HG03469 (cell line): ENCODE measurements at regions not wholly inside any gene's neighbourhood (a gene's known extent, or its start where the extent isn't known, plus 50 kb on each side); places are given as distances from the start of the nearest gene placed in this dataset.
A peak's percentile ranks its signal among the peaks of the same experiment; 100 is the strongest.
"Not testable (repeated sequence)": the region's sequence is repeated elsewhere in the genome, so short reads cannot be mapped to it uniquely, and the experiment has no call there.

ENCODE experiments used
- ATAC-seq: cut with Tn5 transposase; IDR thresholded peaks from one replicate; pipeline ENCODE4 v1.9.1; 2021; ENCODE audit warnings: mild to moderate bottlenecking, moderate library complexity, moderate number of reproducible peaks; ENCODE audit not compliant: unreplicated experiment

DNA sequence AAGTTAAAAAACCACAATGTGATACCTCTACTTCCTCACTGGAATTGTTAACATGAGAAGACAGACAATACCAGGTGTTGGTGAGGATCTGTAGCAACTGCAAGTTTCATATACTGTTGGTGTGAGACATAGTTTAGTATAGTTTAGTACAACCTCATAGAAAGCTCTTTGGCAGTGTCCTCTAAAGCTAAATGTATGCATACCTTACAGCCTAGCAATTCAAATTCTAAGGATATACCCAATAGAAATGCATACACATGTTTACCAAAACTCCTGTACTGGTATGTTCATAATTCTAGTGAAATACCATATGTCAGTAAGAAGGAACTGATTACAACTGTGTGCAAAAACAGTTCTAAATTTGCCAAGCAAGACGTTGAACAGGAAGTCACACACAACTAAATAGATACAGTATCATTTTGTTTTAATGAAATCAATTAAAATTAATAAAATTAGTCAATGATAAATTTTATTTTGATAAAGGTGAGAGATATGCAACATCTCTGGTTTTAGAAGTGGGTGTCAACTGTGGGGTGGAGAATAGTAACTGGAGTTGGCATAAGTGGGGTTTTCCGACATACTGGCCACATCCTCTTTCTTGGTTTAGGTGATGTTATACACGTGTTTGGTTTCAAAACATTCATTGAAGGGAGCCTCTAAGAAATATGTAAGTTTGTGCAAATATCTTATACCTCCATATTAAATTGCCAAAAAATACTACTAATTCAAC, 450.7 kb downstream of the PTPRC start:
- peak; percentile 82 for ATAC-seq

- ATAC-seq = not testable (repeated sequence)
Observed at GRCh38 chr1:199095628-199096027, 456.8 kb downstream of the PTPRC start.

DNA sequence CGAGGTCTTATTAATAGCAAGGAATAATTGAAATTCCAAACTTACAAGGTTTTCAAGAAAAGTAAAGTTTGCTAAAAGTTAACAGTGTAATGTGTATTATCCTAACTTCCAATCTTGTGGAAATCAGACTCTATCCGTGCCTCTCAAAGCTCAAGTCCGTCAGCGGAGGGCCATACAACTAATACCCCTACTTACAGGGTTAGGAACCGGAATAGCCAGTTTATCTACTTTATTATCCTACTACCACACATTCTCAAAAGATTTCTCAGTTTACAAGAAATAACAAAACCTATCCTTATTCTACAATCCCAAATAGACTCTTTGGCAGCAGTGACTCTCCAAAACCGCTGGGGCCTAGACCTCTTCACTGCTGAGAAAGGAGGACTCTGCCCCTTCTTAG, 457.8 kb downstream of the PTPRC start:
- no peak for ATAC-seq

DNA sequence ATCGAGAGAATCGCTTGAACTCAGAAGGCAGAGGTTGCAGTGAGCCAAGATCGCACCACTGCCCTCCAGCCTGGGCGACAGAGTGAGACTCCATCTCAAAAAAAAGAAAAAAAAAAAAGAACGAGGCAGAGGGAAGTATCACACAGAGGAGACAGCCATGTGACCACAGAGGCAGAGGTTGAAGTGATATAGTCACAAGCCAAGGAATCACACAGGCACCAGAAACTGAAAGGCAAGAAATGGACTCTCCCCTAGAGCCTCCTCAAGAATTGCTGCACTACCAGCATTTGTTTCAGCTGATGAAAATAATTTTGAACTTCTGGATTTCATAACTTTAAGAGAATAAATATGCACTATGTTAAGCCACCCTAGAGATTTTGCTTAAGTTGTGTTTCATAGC, 459.6 kb downstream of the PTPRC start:
- no peak for ATAC-seq

GRCh38 chr1:199101139-199101538, 462.3 kb downstream of the PTPRC start:
- no peak for ATAC-seq

DNA sequence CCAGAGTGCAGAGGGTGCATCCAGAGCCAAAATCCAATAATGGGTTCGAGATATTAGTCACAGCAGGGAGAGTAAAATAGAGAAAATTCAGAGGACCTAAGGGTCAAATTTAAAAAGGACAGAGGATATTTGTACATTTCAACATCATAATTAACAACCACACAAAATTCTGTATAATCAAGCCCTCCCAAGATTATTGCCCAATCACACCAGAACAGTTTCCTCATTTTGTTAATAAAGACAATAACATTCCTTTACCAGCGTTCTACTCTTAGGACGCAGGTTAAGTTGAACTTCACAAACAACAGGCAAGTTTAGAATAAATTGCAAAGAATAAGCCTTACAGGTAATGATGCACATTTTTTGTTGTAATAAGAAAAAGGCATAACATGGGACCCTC, 462.8 kb downstream of the PTPRC start:
- ATAC-seq = no peak

GRCh38 chr1:199102239-199102638, 463.4 kb downstream of the PTPRC start:
- peak; percentile 58 for ATAC-seq

DNA sequence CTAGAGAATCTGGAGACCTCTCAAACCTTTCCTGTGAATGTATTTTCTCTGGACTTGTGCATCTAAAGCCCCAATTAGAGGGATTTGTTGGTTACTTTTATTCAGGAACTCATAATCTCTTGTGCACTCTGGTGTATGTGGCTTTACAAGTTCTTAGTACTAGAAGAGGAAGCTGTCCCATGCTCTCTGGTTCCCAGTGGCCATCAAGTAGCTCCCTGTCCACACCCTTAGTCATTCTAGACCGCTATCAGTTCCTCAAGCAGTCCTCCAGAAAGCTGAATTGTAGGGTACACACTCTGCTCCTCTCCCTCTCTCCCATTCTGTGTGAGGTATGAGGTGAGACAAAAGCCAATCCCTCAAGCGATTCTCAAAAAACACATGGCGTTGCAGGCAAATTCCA, 470.3 kb downstream of the PTPRC start:
- ATAC-seq = no peak

GRCh38 chr1:199112365-199112764, 473.5 kb downstream of the PTPRC start:
- no peak for ATAC-seq

DNA sequence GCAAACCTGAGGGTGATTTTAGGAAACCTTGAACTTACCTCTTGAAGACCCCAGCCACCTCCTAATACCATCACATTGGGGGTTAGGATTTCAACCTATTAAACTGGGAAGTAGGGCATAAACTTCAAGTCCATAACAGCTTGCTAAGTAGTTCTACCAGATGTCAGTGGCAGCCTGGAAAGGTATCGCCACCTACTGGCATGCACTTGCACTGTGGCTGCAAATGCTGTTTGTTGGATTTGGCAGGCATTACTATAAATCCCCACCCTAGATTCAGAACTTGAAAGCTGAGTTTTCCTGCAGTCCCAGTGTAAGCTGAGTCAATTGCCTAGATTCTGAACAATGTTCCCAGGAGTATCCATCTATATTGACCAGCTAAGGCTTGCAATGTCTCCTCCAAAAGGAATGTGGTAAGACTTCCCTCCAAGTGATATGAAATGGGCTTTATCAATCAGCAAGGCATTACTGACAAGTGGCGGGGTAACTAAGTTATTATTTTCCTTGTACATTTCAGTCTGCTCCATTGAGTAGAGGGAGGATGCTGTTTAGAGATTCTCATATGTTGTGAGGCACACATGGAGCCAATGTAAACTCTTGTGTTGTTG, 474.5 kb downstream of the PTPRC start:
- ATAC-seq = peak; percentile 64

DNA sequence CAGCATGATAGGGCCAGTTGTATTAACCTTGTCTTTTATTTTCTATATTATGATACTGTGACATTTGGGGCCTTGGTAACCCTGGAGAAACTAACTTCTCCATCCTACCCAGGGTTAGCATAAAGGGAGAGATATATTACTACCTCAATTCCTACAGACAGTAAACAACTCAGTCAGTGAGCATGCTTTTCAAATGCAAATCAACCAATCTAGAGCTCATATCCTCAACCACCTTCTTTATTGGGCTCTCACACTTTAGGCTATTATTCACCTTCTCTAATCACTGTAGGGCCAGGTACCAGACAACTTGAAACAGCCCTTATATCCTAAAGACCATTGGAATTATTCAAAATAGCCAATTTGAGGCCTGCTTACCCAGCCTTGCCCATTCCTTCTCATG, 477.6 kb downstream of the PTPRC start:
- ATAC-seq = no peak

DNA sequence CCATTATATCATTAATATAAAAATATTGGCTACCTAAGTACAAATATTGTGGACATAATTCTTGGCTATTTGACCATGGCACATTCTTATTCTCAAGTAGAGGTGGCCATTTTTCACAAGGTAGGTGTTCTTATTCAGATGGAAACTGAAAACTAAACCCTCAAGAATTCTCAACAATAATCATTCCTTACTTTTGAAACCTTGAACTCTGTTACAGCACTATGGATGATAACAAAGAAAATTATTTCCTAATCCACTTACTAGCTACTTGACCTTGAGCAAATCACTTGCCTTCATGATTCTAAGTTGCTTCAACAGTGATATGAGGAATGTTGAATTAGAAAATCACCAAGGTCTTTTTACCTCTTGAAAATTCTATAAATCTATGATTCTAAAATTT, 482.2 kb downstream of the PTPRC start:
- no peak for ATAC-seq

GRCh38 chr1:199122085-199122484, 483.2 kb downstream of the PTPRC start:
- ATAC-seq = no peak

DNA sequence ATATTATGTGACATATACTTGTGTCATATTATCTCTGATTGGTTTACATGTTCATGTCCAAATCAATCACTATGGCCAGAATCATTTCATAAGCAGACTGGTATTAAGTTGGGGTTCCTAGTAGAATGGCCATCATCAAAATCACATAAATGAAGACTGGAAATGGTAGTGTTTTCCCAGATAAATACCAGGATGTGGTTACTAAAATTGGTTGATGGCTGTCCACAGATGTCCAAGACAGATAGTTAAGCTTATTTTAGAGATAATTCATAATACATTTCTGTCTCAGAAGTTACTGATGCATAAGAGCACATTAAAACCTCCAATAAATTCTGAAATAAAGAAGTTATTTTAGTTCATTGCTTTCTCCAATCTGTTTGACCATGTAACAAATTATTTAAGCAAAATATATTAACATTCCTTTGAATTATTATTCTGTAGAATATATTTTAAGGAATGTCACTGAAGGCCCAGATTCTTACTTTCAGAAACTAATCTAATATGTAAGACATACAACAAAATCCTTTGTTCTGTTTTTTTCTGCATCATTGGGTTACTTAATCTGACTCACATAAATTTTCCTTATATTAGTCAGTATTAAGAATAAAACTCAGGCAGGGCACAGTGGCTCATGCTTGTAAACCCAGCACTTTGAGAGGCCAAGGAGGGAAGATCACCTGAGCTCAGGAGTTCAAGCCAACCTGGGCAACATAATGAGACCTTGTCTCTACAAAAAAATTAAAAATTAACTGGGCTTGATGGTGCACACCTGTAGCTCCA, 483.9 kb downstream of the PTPRC start:
- no peak for ATAC-seq

GRCh38 chr1:199123615-199124014, 484.8 kb downstream of the PTPRC start:
- ATAC-seq = no peak

DNA sequence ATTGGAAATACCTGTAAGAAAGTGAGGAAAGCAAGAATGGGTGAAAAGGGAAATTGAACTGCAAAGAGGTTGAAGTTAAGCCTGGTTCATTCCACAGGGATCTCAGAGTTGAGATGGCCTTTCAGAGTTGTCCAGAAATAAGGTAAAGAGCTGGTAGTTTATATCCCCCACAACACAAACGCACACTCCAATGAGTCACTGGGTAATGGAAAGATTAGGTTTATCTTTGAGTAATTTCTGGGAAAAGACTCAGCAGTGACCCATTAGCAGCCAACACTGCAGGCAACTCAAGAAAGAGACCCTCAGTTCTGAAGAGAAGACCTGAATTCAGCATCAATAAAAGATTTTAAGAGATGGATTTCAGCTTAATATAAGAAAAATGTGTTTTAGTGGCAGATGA, 485.5 kb downstream of the PTPRC start:
- no peak for ATAC-seq

GRCh38 chr1:199129247-199129646, 490.4 kb downstream of the PTPRC start:
- no peak for ATAC-seq

DNA sequence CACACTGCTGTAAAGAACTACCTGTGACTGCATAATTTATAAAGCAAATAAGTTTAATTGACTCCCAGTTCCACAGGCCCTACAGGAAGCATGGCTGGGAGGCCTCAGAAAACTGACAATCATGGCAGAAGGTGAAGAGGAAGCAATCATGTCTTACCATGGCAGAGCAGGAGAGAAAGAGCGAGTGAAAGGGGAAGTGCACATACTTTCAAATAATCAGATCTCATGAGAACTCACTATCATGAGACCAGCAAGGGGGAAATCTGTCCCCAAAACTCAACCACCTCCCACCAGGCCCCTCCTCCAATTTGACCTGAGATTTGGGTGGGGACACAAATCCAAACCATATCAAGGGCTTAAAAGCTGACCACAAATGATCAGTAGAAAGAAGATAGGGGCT, 493.2 kb downstream of the PTPRC start:
- ATAC-seq = no peak

GRCh38 chr1:199135901-199136300, 497.1 kb downstream of the PTPRC start:
- ATAC-seq = no peak

DNA sequence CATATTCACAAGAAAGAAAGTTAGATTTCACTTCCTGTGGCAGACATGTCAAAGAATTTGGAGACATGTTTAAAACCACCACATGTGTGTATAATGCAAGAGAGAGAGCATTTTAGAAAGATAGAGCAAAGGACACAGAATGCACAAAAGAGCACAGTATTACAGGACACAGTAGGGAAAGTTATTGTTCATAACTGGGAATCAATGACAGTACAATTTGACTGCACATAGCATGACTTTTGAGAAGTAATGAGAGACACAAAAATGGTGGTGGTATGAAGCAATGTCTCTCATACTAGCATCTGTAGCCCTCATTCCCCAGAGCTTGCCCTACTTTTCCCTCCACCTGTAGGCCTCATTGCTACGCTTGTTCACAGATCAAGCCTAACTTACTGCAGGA, 499.2 kb downstream of the PTPRC start:
- ATAC-seq = no peak

DNA sequence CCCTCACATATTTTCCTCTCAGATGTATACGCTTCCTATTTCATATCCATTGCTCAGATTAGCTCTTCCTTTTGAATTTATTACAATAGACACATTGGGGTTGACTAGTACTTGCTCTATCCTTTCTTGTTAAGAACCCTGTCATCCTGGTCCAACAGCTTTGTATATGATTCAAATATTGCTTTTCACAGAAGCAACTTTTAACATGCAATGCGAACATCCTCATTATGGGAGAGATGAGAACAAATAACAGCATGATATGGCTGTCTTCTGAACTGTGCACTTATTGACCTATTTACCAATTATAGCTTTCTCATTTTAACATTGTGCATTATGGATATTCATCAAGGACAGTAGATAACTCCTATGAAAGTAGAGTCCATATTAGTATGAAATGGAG, 510.8 kb downstream of the PTPRC start:
- no peak for ATAC-seq

DNA sequence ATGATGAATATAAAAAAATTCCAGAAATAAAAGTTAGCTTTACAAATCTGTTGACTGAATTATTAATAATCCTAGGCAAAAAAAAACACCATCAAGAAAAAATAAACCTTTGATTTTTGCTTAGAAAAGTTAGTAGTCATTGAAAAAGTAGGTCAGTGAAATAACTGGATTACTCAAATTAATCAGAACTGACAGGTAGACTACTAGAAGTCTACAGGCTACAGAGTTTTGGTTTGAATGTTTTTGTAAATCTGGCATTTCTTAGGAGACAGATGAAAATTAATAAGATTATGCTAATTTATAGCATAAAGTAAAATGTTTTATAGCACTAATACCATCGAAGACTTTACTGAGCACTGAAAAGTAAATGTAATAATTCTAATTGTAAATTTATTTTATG, 511.9 kb downstream of the PTPRC start:
- no peak for ATAC-seq
